Lower leg skin (tissue), 4 donors: ENCODE measurements at regions not wholly inside any gene's neighbourhood (a gene's known extent, or its start where the extent isn't known, plus 50 kb on each side); places are given as distances from the start of the nearest gene placed in this dataset.

Experiments
- DNase-seq, 2 donors: peaks; one replicate each; pipeline ENCODE4 v3.0.0-alpha.2; 2019; ENCODE audit warnings: low spot score in 2 of 2
- H3K4me3 ChIP-seq: fragments of 200-600 bp; sonication (generic); 2 replicates; pipeline ENCODE4 v1.5.1; 2017; ENCODE audit warnings: mild to moderate bottlenecking, low read depth; ENCODE audit not compliant: poor library complexity, severe bottlenecking
- POLR2A ChIP-seq, 2 donors: fragments of 450-650 bp; IDR thresholded peaks; one replicate each; pipeline ENCODE4 v1.6.1; 2016 to 2017; ENCODE audit warnings: antibody characterized with exemption in 2 of 2, mild to moderate bottlenecking in 1 of 2, moderate library complexity in 1 of 2
- WGBS, 2 donors: methylation state at CpG; one replicate each; pipeline ENCODE4 v1.1.5; 2018; 5-methylcytosine and 5-hydroxymethylcytosine counted together
- intact Hi-C: fragments of 100-400 bp; cut with DNase I; formaldehyde crosslinking; loops from one replicate; pipeline ENCODE4 v1.15.0; 2023; ENCODE audit warnings: low total_unique reads
- TF ChIP-seq, protein P1 (sequence below), 3 donors: fragments of 450-650 bp; IDR thresholded peaks; one replicate each; pipeline ENCODE4 v1.5.1; 2016; ENCODE audit warnings: antibody characterized with exemption in 3 of 3, mild to moderate bottlenecking in 3 of 3, moderate library complexity in 2 of 3

DNA sequence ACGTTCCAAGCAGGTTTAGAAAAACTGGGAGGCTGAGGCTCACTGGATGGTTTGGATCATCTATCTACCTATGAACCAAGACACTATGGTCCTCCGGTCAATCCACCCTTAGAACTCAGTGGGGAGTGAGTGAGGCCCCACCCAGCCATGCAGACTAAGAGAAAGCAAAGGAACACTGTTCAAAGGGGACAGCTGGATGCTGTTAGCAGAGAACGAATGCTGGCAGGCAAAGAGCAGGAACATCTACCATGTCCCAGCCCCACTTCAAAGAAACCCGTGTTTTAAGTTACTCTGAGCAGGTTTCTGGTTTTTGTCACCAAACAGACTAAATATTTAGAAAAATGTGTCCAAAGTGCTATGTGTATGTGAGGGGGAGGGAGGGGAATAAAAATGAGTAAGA is 183.4 kb upstream of the XYLT1 start:
- 44 to 56% methylated on average over 4 of the region's 4 CpGs for WGBS, 2 donors
- intact Hi-C loops, result no loop called here
- no peak for TF ChIP-seq POLR2A (IDR thresholded peaks at IDR 0.05)
- TF ChIP-seq, protein P1, sequence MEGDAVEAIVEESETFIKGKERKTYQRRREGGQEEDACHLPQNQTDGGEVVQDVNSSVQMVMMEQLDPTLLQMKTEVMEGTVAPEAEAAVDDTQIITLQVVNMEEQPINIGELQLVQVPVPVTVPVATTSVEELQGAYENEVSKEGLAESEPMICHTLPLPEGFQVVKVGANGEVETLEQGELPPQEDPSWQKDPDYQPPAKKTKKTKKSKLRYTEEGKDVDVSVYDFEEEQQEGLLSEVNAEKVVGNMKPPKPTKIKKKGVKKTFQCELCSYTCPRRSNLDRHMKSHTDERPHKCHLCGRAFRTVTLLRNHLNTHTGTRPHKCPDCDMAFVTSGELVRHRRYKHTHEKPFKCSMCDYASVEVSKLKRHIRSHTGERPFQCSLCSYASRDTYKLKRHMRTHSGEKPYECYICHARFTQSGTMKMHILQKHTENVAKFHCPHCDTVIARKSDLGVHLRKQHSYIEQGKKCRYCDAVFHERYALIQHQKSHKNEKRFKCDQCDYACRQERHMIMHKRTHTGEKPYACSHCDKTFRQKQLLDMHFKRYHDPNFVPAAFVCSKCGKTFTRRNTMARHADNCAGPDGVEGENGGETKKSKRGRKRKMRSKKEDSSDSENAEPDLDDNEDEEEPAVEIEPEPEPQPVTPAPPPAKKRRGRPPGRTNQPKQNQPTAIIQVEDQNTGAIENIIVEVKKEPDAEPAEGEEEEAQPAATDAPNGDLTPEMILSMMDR (IDR thresholded peaks at IDR 0.05), result no peak
- DNase-seq, result no peak
- H3K4me3 ChIP-seq, result no peak overlapping the region

DNA sequence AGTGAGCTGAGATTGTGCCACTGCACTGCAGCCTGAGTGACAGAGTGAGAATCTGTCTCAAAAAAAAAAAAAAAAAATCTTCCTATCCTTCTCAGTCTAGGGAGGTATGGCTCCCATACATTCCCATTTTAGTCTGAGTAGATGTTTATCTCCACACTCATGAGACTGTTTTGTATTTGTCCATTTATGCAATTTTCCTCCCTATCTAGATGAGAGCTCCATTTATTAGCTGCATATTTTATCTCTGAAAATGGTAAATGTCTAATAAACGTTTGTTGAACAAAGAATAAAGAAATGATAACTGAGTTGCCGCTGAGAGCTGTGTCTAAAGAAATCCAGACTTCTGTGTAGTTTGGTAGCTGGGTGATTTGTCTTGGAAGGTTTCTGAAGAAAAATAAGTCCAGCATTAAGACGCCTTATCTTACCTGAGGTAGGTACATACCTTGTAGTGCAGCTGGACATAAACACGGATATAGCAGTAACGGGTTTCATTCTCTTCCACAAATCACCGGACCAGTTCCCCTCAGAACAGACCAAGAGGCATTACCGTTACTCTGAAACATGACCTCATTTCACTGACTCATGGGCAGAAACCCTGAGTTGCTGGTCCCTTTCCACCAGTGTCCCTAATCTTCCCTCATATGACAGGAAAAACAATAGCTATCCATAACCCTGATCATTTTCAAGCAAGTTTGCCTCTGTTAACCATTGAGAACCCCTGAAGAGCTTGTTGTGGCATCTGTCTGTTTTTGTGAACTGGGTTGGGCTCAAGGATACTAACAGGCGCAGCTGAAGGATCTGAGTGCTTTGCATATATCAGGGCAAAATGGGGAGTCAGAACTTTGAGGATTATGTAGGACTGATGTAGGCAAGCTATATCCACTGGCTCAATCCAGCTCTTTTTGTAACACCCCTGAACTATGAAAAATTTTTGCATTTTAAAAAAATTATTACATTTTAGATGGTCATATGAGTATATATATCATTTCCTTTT is 177.4 kb upstream of the XYLT1 start:
- TF ChIP-seq POLR2A (IDR thresholded peaks at IDR 0.05), result no peak
- TF ChIP-seq, protein P1 (IDR thresholded peaks at IDR 0.05), result no peak
- no peak overlapping the region for H3K4me3 ChIP-seq
- intact Hi-C loops, result no loop called here
- WGBS, 2 donors, result 73 to 77% methylated on average over 8 of the region's 8 CpGs
- DNase-seq, result no peak

DNA sequence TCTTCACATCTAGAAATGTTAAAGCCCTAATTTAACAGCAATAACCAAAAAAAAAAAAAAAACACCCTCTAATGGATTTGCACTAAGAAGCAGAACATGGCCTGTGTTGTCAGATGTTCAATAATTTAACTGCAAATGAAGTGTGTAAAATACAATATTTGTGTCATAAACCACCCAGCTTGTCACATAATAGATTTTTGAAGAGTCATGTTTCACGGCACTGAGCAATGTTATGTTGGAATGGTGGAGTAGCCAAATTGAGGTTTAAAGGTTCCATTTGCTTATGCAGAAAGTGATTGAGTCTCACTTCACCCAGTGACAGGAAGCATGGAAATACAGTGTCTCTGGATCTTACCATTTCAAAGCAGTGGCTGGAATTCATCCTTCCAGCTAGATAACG is 173.2 kb upstream of the XYLT1 start:
- 84 to 96% methylated on average over 2 of the region's 2 CpGs for WGBS, 2 donors
- no peak for DNase-seq
- no peak for TF ChIP-seq POLR2A (IDR thresholded peaks at IDR 0.05)
- TF ChIP-seq, protein P1 (IDR thresholded peaks at IDR 0.05), result no peak
- intact Hi-C loops, result no loop called here
- H3K4me3 ChIP-seq, result no peak overlapping the region

DNA sequence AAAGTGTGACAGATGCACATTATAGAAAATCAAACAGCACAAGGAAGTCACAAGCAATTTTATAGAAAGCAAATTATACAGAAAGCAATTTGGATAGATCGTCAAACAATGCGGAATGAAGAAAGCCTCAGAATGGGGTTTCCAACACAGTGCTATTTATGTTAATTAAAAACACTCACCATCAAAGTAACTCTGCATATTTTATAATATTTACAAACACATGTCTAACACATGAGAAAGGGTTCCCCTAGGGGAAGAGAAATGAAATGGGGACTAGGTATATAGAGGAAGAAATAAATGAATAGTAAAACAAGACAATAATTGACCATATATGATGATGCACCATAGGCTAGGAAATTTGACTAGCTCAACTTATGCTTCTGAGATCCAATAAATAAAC is 171.2 kb upstream of the XYLT1 start:
- no peak overlapping the region for H3K4me3 ChIP-seq
- WGBS, 2 donors, result 51 to 71% methylated on average over 2 of the region's 2 CpGs
- intact Hi-C loops, result no loop called here
- no peak for DNase-seq
- no peak for TF ChIP-seq POLR2A (IDR thresholded peaks at IDR 0.05)
- TF ChIP-seq, protein P1 (IDR thresholded peaks at IDR 0.05), result no peak

DNA sequence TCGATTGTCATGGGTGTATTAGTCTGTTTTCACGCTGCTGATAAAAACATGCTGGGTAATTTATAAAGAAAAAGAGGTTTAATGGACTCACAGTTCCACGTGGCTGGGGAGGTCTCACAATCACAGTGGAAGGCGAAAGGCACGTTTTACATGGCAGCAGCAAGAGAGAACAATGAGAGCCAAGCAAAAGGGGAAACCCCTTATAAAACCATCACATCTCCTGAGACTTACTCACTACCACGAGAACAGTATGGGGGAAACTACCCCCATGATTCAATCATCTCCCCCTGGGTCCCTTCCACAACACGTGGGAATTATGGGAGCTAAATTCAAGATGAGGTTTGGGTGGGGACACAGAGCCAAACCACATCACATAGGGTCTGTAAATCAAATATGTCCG is 167.4 kb upstream of the XYLT1 start:
- no peak overlapping the region for H3K4me3 ChIP-seq
- no peak for TF ChIP-seq POLR2A (IDR thresholded peaks at IDR 0.05)
- TF ChIP-seq, protein P1 (IDR thresholded peaks at IDR 0.05), result no peak
- DNase-seq, result no peak
- intact Hi-C loops, result no loop called here
- WGBS, 2 donors, result 60 to 61% methylated on average over 8 of the region's 8 CpGs
